ENCODE measurements at regions not wholly inside any gene's neighbourhood (a gene's known extent, or its start where the extent isn't known, plus 50 kb on each side); places are given as distances from the start of the nearest gene placed in this dataset.

- Histone ChIP-seq H3K27me3 (ENCODE audit: control insufficient read depth, insufficient read depth, low read length) (peaks cover 5% of the 10 kb centered on the region; the same call in 1 of the 2 replicates), H3K4me3 (ENCODE audit: low read depth, low read length) (no peak overlapping the region), H3K27ac (ENCODE audit: low read depth, low read length) (no peak overlapping the region), H3K4me1 (ENCODE audit: control insufficient read depth, insufficient read depth, low read length) (peaks cover 36% of the 10 kb centered on the region), H3K9ac (ENCODE audit: low read depth, low read length) (no peak overlapping the region), H3K36me3 (ENCODE audit: control insufficient read depth, insufficient read depth, low read length) (no peaks in the 10 kb centered on the region), H3K9me3 (ENCODE audit: control insufficient read depth, insufficient read depth, low read length) (no peaks in the 10 kb centered on the region)
Observed at GRCh38 chr9:95760791-95761190, 114.7 kb upstream of the ERCC6L2 start.

- H3K4me1 ChIP-seq (ENCODE audit: control insufficient read depth, insufficient read depth, low read length), result peaks cover 51% of the 10 kb centered on the region
- no peaks in the 10 kb centered on the region for H3K9me3 ChIP-seq (ENCODE audit: control insufficient read depth, insufficient read depth, low read length)
- H3K27ac ChIP-seq (ENCODE audit: low read depth, low read length), result peak overlapping the region; percentile 36
- peaks cover 30% of the 10 kb centered on the region for H3K27me3 ChIP-seq (ENCODE audit: control insufficient read depth, insufficient read depth, low read length)
- H3K9ac ChIP-seq (ENCODE audit: low read depth, low read length), result no peak overlapping the region
- H3K4me3 ChIP-seq (ENCODE audit: low read depth, low read length), result no peak overlapping the region
- H3K36me3 ChIP-seq (ENCODE audit: control insufficient read depth, insufficient read depth, low read length), result no peaks in the 10 kb centered on the region
Observed at GRCh38 chr9:95757439-95757838, 118.1 kb upstream of the ERCC6L2 start.

GRCh38 chr9:95756986-95757385 is 118.5 kb upstream of the ERCC6L2 start:
- Histone ChIP-seq H3K9me3 (ENCODE audit: control insufficient read depth, insufficient read depth, low read length) (no peaks in the 10 kb centered on the region), H3K27ac (ENCODE audit: low read depth, low read length) (peak overlapping the region; percentile 36), H3K27me3 (ENCODE audit: control insufficient read depth, insufficient read depth, low read length) (peaks cover 34% of the 10 kb centered on the region), H3K4me3 (ENCODE audit: low read depth, low read length) (no peak overlapping the region), H3K4me1 (ENCODE audit: control insufficient read depth, insufficient read depth, low read length) (peaks cover 52% of the 10 kb centered on the region), H3K9ac (ENCODE audit: low read depth, low read length) (no peak overlapping the region), H3K36me3 (ENCODE audit: control insufficient read depth, insufficient read depth, low read length) (no peaks in the 10 kb centered on the region)

- H3K27me3 ChIP-seq (ENCODE audit: control insufficient read depth, insufficient read depth, low read length), result peaks cover 36% of the 10 kb centered on the region
- no peak overlapping the region for H3K4me3 ChIP-seq (ENCODE audit: low read depth, low read length)
- no peaks in the 10 kb centered on the region for H3K36me3 ChIP-seq (ENCODE audit: control insufficient read depth, insufficient read depth, low read length)
- no peak overlapping the region for H3K9ac ChIP-seq (ENCODE audit: low read depth, low read length)
- H3K27ac ChIP-seq (ENCODE audit: low read depth, low read length), result no peak overlapping the region
- no peaks in the 10 kb centered on the region for H3K9me3 ChIP-seq (ENCODE audit: control insufficient read depth, insufficient read depth, low read length)
- H3K4me1 ChIP-seq (ENCODE audit: control insufficient read depth, insufficient read depth, low read length), result peaks cover 52% of the 10 kb centered on the region
Observed at GRCh38 chr9:95756101-95756500, 119.4 kb upstream of the ERCC6L2 start.

GRCh38 chr9:95755421-95755730 is 120.1 kb upstream of the ERCC6L2 start:
- Histone ChIP-seq H3K36me3 (ENCODE audit: control insufficient read depth, insufficient read depth, low read length) (no peaks in the 10 kb centered on the region), H3K4me1 (ENCODE audit: control insufficient read depth, insufficient read depth, low read length) (peaks cover 52% of the 10 kb centered on the region), H3K27me3 (ENCODE audit: control insufficient read depth, insufficient read depth, low read length) (peaks cover 36% of the 10 kb centered on the region), H3K27ac (ENCODE audit: low read depth, low read length) (no peak overlapping the region), H3K4me3 (ENCODE audit: low read depth, low read length) (no peak overlapping the region), H3K9me3 (ENCODE audit: control insufficient read depth, insufficient read depth, low read length) (no peaks in the 10 kb centered on the region), H3K9ac (ENCODE audit: low read depth, low read length) (no peak overlapping the region)

GRCh38 chr9:95754533-95755420 is 120.7 kb upstream of the ERCC6L2 start:
- no peaks in the 10 kb centered on the region for H3K36me3 ChIP-seq (ENCODE audit: control insufficient read depth, insufficient read depth, low read length)
- peaks cover 36% of the 10 kb centered on the region for H3K27me3 ChIP-seq (ENCODE audit: control insufficient read depth, insufficient read depth, low read length)
- no peaks in the 10 kb centered on the region for H3K9me3 ChIP-seq (ENCODE audit: control insufficient read depth, insufficient read depth, low read length)
- H3K4me3 ChIP-seq (ENCODE audit: low read depth, low read length), result 0 out of 2 replicates have a peak overlapping the region, but pooled peaks have one; percentile 12
- H3K27ac ChIP-seq (ENCODE audit: low read depth, low read length), result peak overlapping the region; percentile 24
- H3K9ac ChIP-seq (ENCODE audit: low read depth, low read length), result no peak overlapping the region
- peaks cover 52% of the 10 kb centered on the region for H3K4me1 ChIP-seq (ENCODE audit: control insufficient read depth, insufficient read depth, low read length)

GRCh38 chr9:95753762-95754465 is 121.6 kb upstream of the ERCC6L2 start:
- Histone ChIP-seq H3K27me3 (ENCODE audit: control insufficient read depth, insufficient read depth, low read length) (peaks cover 36% of the 10 kb centered on the region), H3K9ac (ENCODE audit: low read depth, low read length) (no peak overlapping the region), H3K27ac (ENCODE audit: low read depth, low read length) (peak overlapping the region; percentile 24), H3K4me1 (ENCODE audit: control insufficient read depth, insufficient read depth, low read length) (peaks cover 52% of the 10 kb centered on the region), H3K9me3 (ENCODE audit: control insufficient read depth, insufficient read depth, low read length) (no peaks in the 10 kb centered on the region), H3K36me3 (ENCODE audit: control insufficient read depth, insufficient read depth, low read length) (no peaks in the 10 kb centered on the region), H3K4me3 (ENCODE audit: low read depth, low read length) (peak overlapping the region; percentile 27; the same call in 1 of the 2 replicates)

- Histone ChIP-seq H3K27ac (ENCODE audit: low read depth, low read length) (no peak overlapping the region), H3K4me1 (ENCODE audit: control insufficient read depth, insufficient read depth, low read length) (peaks cover 48% of the 10 kb centered on the region), H3K9ac (ENCODE audit: low read depth, low read length) (peak overlapping the region; percentile 19; the same call in 1 of the 2 replicates), H3K9me3 (ENCODE audit: control insufficient read depth, insufficient read depth, low read length) (no peaks in the 10 kb centered on the region), H3K36me3 (ENCODE audit: control insufficient read depth, insufficient read depth, low read length) (no peaks in the 10 kb centered on the region), H3K4me3 (ENCODE audit: low read depth, low read length) (peak overlapping the region; percentile 68), H3K27me3 (ENCODE audit: control insufficient read depth, insufficient read depth, low read length) (peaks cover 36% of the 10 kb centered on the region)
Observed at GRCh38 chr9:95752129-95752731, 123.3 kb upstream of the ERCC6L2 start.

- no peaks in the 10 kb centered on the region for H3K9me3 ChIP-seq (ENCODE audit: control insufficient read depth, insufficient read depth, low read length)
- H3K4me3 ChIP-seq (ENCODE audit: low read depth, low read length), result no peak overlapping the region
- no peaks in the 10 kb centered on the region for H3K36me3 ChIP-seq (ENCODE audit: control insufficient read depth, insufficient read depth, low read length)
- H3K9ac ChIP-seq (ENCODE audit: low read depth, low read length), result no peak overlapping the region
- H3K4me1 ChIP-seq (ENCODE audit: control insufficient read depth, insufficient read depth, low read length), result peaks cover 40% of the 10 kb centered on the region
- peaks cover 36% of the 10 kb centered on the region for H3K27me3 ChIP-seq (ENCODE audit: control insufficient read depth, insufficient read depth, low read length)
- no peak overlapping the region for H3K27ac ChIP-seq (ENCODE audit: low read depth, low read length)
Observed at GRCh38 chr9:95751520-95751790, 124.0 kb upstream of the ERCC6L2 start.

GRCh38 chr9:95750725-95751519 is 124.6 kb upstream of the ERCC6L2 start:
- H3K9me3 ChIP-seq (ENCODE audit: control insufficient read depth, insufficient read depth, low read length), result no peaks in the 10 kb centered on the region
- H3K36me3 ChIP-seq (ENCODE audit: control insufficient read depth, insufficient read depth, low read length), result no peaks in the 10 kb centered on the region
- peaks cover 32% of the 10 kb centered on the region for H3K27me3 ChIP-seq (ENCODE audit: control insufficient read depth, insufficient read depth, low read length)
- H3K4me1 ChIP-seq (ENCODE audit: control insufficient read depth, insufficient read depth, low read length), result peaks cover 35% of the 10 kb centered on the region
- no peak overlapping the region for H3K4me3 ChIP-seq (ENCODE audit: low read depth, low read length)
- H3K27ac ChIP-seq (ENCODE audit: low read depth, low read length), result no peak overlapping the region
- H3K9ac ChIP-seq (ENCODE audit: low read depth, low read length), result no peak overlapping the region

All from HUES48 (cell line).